ENCODE measurements at regions not wholly inside any gene's neighbourhood (a gene's known extent, or its start where the extent isn't known, plus 50 kb on each side); places are given as distances from the start of the nearest gene placed in this dataset.

- TF ChIP-seq CREB5 (CRISPR knock-in tag; IDR thresholded peaks at IDR 0.05), result no peak
- TF ChIP-seq GTF2B (IDR thresholded peaks at IDR 0.05; ENCODE audit: extremely low read depth, insufficient read length), result no peak
- no peak for TF ChIP-seq ARID2 (IDR thresholded peaks at IDR 0.05)
- no peak for TF ChIP-seq FOXP4 (CRISPR knock-in tag; IDR thresholded peaks at IDR 0.05; ENCODE audit: borderline replicate concordance)
- no peak for TF ChIP-seq SRF (CRISPR knock-in tag; IDR thresholded peaks at IDR 0.05)
- no peak for TF ChIP-seq E2F3 (CRISPR knock-in tag; IDR thresholded peaks at IDR 0.05)
- no peak for TF ChIP-seq SIX5 (IDR thresholded peaks at IDR 0.05; ENCODE audit: borderline replicate concordance in 1 of 2, insufficient read depth in 1 of 2, low read depth in 1 of 2, low read length in 2 of 2)
- TF ChIP-seq ADNP (tag; IDR thresholded peaks at IDR 0.05), result peak; percentile 77
- TF ChIP-seq ZNF311 (CRISPR knock-in tag; IDR thresholded peaks at IDR 0.05), result no peak
- no peak for TF ChIP-seq SNAPC5 (CRISPR knock-in tag; IDR thresholded peaks at IDR 0.05)
- no peak for TF ChIP-seq UBTF (IDR thresholded peaks at IDR 0.05; ENCODE audit: borderline replicate concordance in 1 of 2, low read depth in 2 of 2, low read length in 2 of 2)
- TF ChIP-seq ZHX1 (conservative IDR thresholded peaks at IDR 0.05; ENCODE audit: low read length), result no peak
- TF ChIP-seq ZNF124 (CRISPR knock-in tag; IDR thresholded peaks at IDR 0.05), result no peak
- TF ChIP-seq MCM5 (IDR thresholded peaks at IDR 0.05; ENCODE audit: low read depth), result no peak
- no peak for TF ChIP-seq FOXO4 (CRISPR knock-in tag; IDR thresholded peaks at IDR 0.05)
Observed at GRCh38 chr1:39116860-39117728, 87.4 kb upstream of the MACF1 start (continued).
